Activated CD8-positive, alpha-beta memory T cell treated with anti-CD3 and anti-CD28 coated beads, Interleukin-2, amount 10 ng/mL, durations not matched to agents 7 days and 5 days (primary cell): ENCODE measurements at regions not wholly inside any gene's neighbourhood (a gene's known extent, or its start where the extent isn't known, plus 50 kb on each side); places are given as distances from the start of the nearest gene placed in this dataset.

ENCODE experiments used
- ATAC-seq: fragments of 150-1000 bp; cut with Tn5 transposase; one replicate; pipeline ENCODE4 v1.10.0; 2021; ENCODE audit warnings: moderate library complexity
- CTCF ChIA-PET: fragments of 350-600 bp; sonication (Branson Sonifier 250); formaldehyde crosslinking; loops from one replicate; lab custom pipeline; 2021; ENCODE audit warnings: antibody characterized with exemption; lab: Charles Lee
- DNase-seq: peaks from one replicate; pipeline ENCODE4 v3.0.0-alpha.2; 2020
- H3K27ac Mint-ChIP-seq: one replicate; pipeline ENCODE4 v1.8.0; 2021; ENCODE audit warnings: mild to moderate bottlenecking, mixed read lengths
- H3K27me3 Mint-ChIP-seq: one replicate; pipeline ENCODE4 v1.8.0; 2021; ENCODE audit warnings: mixed read lengths
- H3K36me3 Mint-ChIP-seq: one replicate; pipeline ENCODE4 v1.8.0; 2021; ENCODE audit warnings: mild to moderate bottlenecking, mixed read lengths
- H3K4me1 Mint-ChIP-seq: one replicate; pipeline ENCODE4 v1.8.0; 2021; ENCODE audit warnings: mixed read lengths
- H3K4me3 Mint-ChIP-seq: one replicate; pipeline ENCODE4 v1.8.0; 2021; ENCODE audit warnings: mild to moderate bottlenecking, moderate library complexity, mixed read lengths
- H3K9me3 Mint-ChIP-seq: one replicate; pipeline ENCODE4 v1.8.0; 2022; ENCODE audit warnings: low read depth, mixed read lengths

GRCh38 chr10:123451618-123452245, 214.4 kb upstream of the GPR26 start:
- Mint-ChIP-seq H3K36me3 (no peaks in the 10 kb centered on the region), H3K4me1 (peaks cover 7% of the 10 kb centered on the region), H3K4me3 (no peak overlapping the region), H3K27ac (no peak overlapping the region), H3K27me3 (peaks cover 14% of the 10 kb centered on the region), H3K9me3 (no peaks in the 10 kb centered on the region)
- ATAC-seq (no peak), DNase-seq (no peak)
- CTCF ChIA-PET, result no interaction called here

- peaks cover 14% of the 10 kb centered on the region for H3K27me3 Mint-ChIP-seq
- peaks cover 11% of the 10 kb centered on the region for H3K4me1 Mint-ChIP-seq
- ATAC-seq (no peak), DNase-seq (no peak)
- CTCF ChIA-PET, result no interaction called here
- H3K4me3 Mint-ChIP-seq, result no peak overlapping the region
- H3K36me3 Mint-ChIP-seq, result no peaks in the 10 kb centered on the region
- H3K9me3 Mint-ChIP-seq, result no peaks in the 10 kb centered on the region
- H3K27ac Mint-ChIP-seq, result no peak overlapping the region
These were observed 211.2 kb upstream of the GPR26 start for GRCh38 chr10:123454987-123455386.

- ATAC-seq (no peak), DNase-seq (no peak)
- Mint-ChIP-seq H3K27me3 (peaks cover 13% of the 10 kb centered on the region), H3K9me3 (no peaks in the 10 kb centered on the region), H3K4me1 (peaks cover 11% of the 10 kb centered on the region), H3K27ac (no peak overlapping the region), H3K36me3 (no peaks in the 10 kb centered on the region), H3K4me3 (no peak overlapping the region)
- CTCF ChIA-PET, result no interaction called here
These were observed 210.3 kb upstream of the GPR26 start for GRCh38 chr10:123455861-123456260.

- H3K36me3 Mint-ChIP-seq, result no peaks in the 10 kb centered on the region
- no peak for ATAC-seq
- no peak overlapping the region for H3K27ac Mint-ChIP-seq
- H3K4me1 Mint-ChIP-seq, result peaks cover 4% of the 10 kb centered on the region
- H3K27me3 Mint-ChIP-seq, result no peaks in the 10 kb centered on the region
- H3K9me3 Mint-ChIP-seq, result no peaks in the 10 kb centered on the region
- CTCF ChIA-PET, result no interaction called here
- no peak for DNase-seq
- no peak overlapping the region for H3K4me3 Mint-ChIP-seq
These were observed 207.2 kb upstream of the GPR26 start for GRCh38 chr10:123458933-123459332.

GRCh38 chr10:123459371-123460091, 206.6 kb upstream of the GPR26 start:
- Mint-ChIP-seq H3K4me3 (no peak overlapping the region), H3K27me3 (no peaks in the 10 kb centered on the region), H3K27ac (no peak overlapping the region), H3K36me3 (no peaks in the 10 kb centered on the region), H3K4me1 (peaks cover 4% of the 10 kb centered on the region), H3K9me3 (no peaks in the 10 kb centered on the region)
- DNase-seq, result no peak
- CTCF ChIA-PET, result no interaction called here
- ATAC-seq, result no peak

GRCh38 chr10:123462246-123462645, 203.9 kb upstream of the GPR26 start:
- Mint-ChIP-seq H3K36me3 (no peaks in the 10 kb centered on the region), H3K27ac (no peak overlapping the region), H3K4me1 (peaks cover 4% of the 10 kb centered on the region), H3K4me3 (no peak overlapping the region), H3K27me3 (no peaks in the 10 kb centered on the region), H3K9me3 (no peaks in the 10 kb centered on the region)
- ATAC-seq (no peak), DNase-seq (no peak)
- CTCF ChIA-PET, result no interaction called here

GRCh38 chr10:123462756-123463155, 203.4 kb upstream of the GPR26 start:
- H3K9me3 Mint-ChIP-seq, result no peaks in the 10 kb centered on the region
- CTCF ChIA-PET, result no interaction called here
- no peaks in the 10 kb centered on the region for H3K27me3 Mint-ChIP-seq
- no peak overlapping the region for H3K4me3 Mint-ChIP-seq
- peaks cover 4% of the 10 kb centered on the region for H3K4me1 Mint-ChIP-seq
- no peak for ATAC-seq
- no peak for DNase-seq
- H3K27ac Mint-ChIP-seq, result no peak overlapping the region
- H3K36me3 Mint-ChIP-seq, result no peaks in the 10 kb centered on the region

- Mint-ChIP-seq H3K4me1 (peaks cover 4% of the 10 kb centered on the region), H3K9me3 (no peaks in the 10 kb centered on the region), H3K27ac (no peak overlapping the region), H3K4me3 (no peak overlapping the region), H3K36me3 (no peaks in the 10 kb centered on the region), H3K27me3 (no peaks in the 10 kb centered on the region)
- ATAC-seq (no peak), DNase-seq (no peak)
- CTCF ChIA-PET, result no interaction called here
These were observed 203.0 kb upstream of the GPR26 start for GRCh38 chr10:123463181-123463580.

- no peak overlapping the region for H3K27ac Mint-ChIP-seq
These were observed 202.5 kb upstream of the GPR26 start for GRCh38 chr10:123463698-123464097.

GRCh38 chr10:123464430-123465323, 201.5 kb upstream of the GPR26 start:
- CTCF ChIA-PET, result no interaction called here
- Mint-ChIP-seq H3K27ac (no peak overlapping the region), H3K27me3 (no peaks in the 10 kb centered on the region), H3K36me3 (no peaks in the 10 kb centered on the region), H3K4me1 (no peaks in the 10 kb centered on the region), H3K4me3 (no peak overlapping the region), H3K9me3 (no peaks in the 10 kb centered on the region)
- no peak for DNase-seq
- no peak for ATAC-seq

More at GRCh38 chr10:123463698-123464097, 202.5 kb upstream of the GPR26 start:
- no peaks in the 10 kb centered on the region for H3K36me3 Mint-ChIP-seq
- DNase-seq (no peak), ATAC-seq (no peak)
- H3K27me3 Mint-ChIP-seq, result no peaks in the 10 kb centered on the region
- H3K4me1 Mint-ChIP-seq, result peaks cover 4% of the 10 kb centered on the region
- CTCF ChIA-PET, result no interaction called here
- no peaks in the 10 kb centered on the region for H3K9me3 Mint-ChIP-seq
- H3K4me3 Mint-ChIP-seq, result no peak overlapping the region

- Mint-ChIP-seq H3K4me3 (no peak overlapping the region), H3K27ac (no peak overlapping the region), H3K9me3 (no peaks in the 10 kb centered on the region), H3K36me3 (no peaks in the 10 kb centered on the region), H3K27me3 (peaks cover 9% of the 10 kb centered on the region), H3K4me1 (no peaks in the 10 kb centered on the region)
- ATAC-seq (no peak), DNase-seq (no peak)
- CTCF ChIA-PET, result no interaction called here
These were observed 195.7 kb upstream of the GPR26 start for GRCh38 chr10:123470336-123470921.

GRCh38 chr10:123471811-123472210, 194.3 kb upstream of the GPR26 start:
- Mint-ChIP-seq H3K36me3 (no peaks in the 10 kb centered on the region), H3K4me3 (no peak overlapping the region), H3K9me3 (no peaks in the 10 kb centered on the region), H3K27ac (no peak overlapping the region), H3K4me1 (no peaks in the 10 kb centered on the region), H3K27me3 (peaks cover 12% of the 10 kb centered on the region)
- DNase-seq, result no peak
- no peak for ATAC-seq
- CTCF ChIA-PET, result no interaction called here

- no peaks in the 10 kb centered on the region for H3K4me1 Mint-ChIP-seq
- DNase-seq, result no peak
- ATAC-seq, result no peak
- no peak overlapping the region for H3K27ac Mint-ChIP-seq
- no peaks in the 10 kb centered on the region for H3K36me3 Mint-ChIP-seq
- H3K4me3 Mint-ChIP-seq, result no peak overlapping the region
- CTCF ChIA-PET, result no interaction called here
- H3K9me3 Mint-ChIP-seq, result no peaks in the 10 kb centered on the region
- H3K27me3 Mint-ChIP-seq, result peaks cover 12% of the 10 kb centered on the region
These were observed 193.5 kb upstream of the GPR26 start for GRCh38 chr10:123472606-123473005.
